ENCODE measurements at regions not wholly inside any gene's neighbourhood (a gene's known extent, or its start where the extent isn't known, plus 50 kb on each side); places are given as distances from the start of the nearest gene placed in this dataset.
"Not testable (repeated sequence)": the region's sequence is repeated elsewhere in the genome, so short reads cannot be mapped to it uniquely, and the experiment has no call there.

- TF ChIP-seq, protein P1, sequence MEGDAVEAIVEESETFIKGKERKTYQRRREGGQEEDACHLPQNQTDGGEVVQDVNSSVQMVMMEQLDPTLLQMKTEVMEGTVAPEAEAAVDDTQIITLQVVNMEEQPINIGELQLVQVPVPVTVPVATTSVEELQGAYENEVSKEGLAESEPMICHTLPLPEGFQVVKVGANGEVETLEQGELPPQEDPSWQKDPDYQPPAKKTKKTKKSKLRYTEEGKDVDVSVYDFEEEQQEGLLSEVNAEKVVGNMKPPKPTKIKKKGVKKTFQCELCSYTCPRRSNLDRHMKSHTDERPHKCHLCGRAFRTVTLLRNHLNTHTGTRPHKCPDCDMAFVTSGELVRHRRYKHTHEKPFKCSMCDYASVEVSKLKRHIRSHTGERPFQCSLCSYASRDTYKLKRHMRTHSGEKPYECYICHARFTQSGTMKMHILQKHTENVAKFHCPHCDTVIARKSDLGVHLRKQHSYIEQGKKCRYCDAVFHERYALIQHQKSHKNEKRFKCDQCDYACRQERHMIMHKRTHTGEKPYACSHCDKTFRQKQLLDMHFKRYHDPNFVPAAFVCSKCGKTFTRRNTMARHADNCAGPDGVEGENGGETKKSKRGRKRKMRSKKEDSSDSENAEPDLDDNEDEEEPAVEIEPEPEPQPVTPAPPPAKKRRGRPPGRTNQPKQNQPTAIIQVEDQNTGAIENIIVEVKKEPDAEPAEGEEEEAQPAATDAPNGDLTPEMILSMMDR (IDR thresholded peaks at IDR 0.05) = not testable (repeated sequence)
- TF ChIP-seq EZH2, EZH2phosphoT487 (IDR thresholded peaks at IDR 0.05): not testable (repeated sequence)
Measured at GRCh38 chr16:88157686-88158085, 206.5 kb downstream of the BANP start.
